GM12891 (cell line): ENCODE measurements at regions not wholly inside any gene's neighbourhood (a gene's known extent, or its start where the extent isn't known, plus 50 kb on each side); places are given as distances from the start of the nearest gene placed in this dataset.
"Not testable (repeated sequence)": the region's sequence is repeated elsewhere in the genome, so short reads cannot be mapped to it uniquely, and the experiment has no call there.

ENCODE experiments used
- DNase-seq: peaks from one replicate; pipeline ENCODE4 v3.0.0; 2011; ENCODE audit warnings: low spot score; ENCODE audit not compliant: insufficient read length
- FAIRE-seq: peaks from 2 replicates; lab custom pipeline; 2011; peaks lifted over from hg19 to GRCh38; lab: Jason Lieb, UNC
- PAX5 ChIP-seq: IDR thresholded peaks from 2 replicates; pipeline ENCODE4 v1.6.1; 2011; ENCODE audit warnings: low read length, moderate library complexity, mild to moderate bottlenecking; ENCODE audit not compliant: insufficient read depth, severe bottlenecking
- POLR2A ChIP-seq: IDR thresholded peaks from 2 replicates; pipeline ENCODE4 v1.6.1; 2011; ENCODE audit warnings: low read depth, low read length, control low read depth
- POLR2AphosphoS5 ChIP-seq: IDR thresholded peaks from 2 replicates; pipeline ENCODE4 v1.6.1; 2011; ENCODE audit warnings: low read depth, low read length, control low read depth
- POU2F2 ChIP-seq: IDR thresholded peaks from 2 replicates; pipeline ENCODE4 v1.6.1; 2011; ENCODE audit warnings: low read depth, mild to moderate bottlenecking, control low read depth, low read length, moderate library complexity
- SPI1 ChIP-seq: IDR thresholded peaks from 2 replicates; pipeline ENCODE4 v1.6.1; 2011; ENCODE audit warnings: low read depth, low read length, control low read depth
- TAF1 ChIP-seq: IDR thresholded peaks from 2 replicates; pipeline ENCODE4 v1.6.1; 2011; ENCODE audit warnings: low read depth, low read length, control low read depth

DNA sequence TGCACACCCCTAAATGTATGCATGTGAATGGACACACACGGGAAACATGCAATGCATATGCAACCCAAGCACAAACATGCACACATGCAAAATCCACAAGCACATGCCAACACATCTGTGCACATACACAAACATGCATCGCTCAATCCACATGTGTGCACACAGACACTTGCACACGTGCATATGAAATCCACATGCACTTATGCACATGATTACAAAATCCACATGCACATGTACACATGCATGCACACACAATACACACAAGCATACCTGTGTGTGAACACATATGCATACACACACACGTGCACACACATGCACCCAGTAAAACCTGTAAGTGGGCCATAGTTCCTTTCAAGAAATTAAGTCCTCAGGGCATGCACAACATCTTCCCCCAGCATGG is 256.8 kb upstream of the USP9Y start:
- FAIRE-seq (peak; percentile 31), DNase-seq (no peak)
- TF ChIP-seq POU2F2 (no peak), POLR2A (no peak), PAX5 (no peak), TAF1 (no peak), POLR2AphosphoS5 (no peak), SPI1 (no peak)

DNA sequence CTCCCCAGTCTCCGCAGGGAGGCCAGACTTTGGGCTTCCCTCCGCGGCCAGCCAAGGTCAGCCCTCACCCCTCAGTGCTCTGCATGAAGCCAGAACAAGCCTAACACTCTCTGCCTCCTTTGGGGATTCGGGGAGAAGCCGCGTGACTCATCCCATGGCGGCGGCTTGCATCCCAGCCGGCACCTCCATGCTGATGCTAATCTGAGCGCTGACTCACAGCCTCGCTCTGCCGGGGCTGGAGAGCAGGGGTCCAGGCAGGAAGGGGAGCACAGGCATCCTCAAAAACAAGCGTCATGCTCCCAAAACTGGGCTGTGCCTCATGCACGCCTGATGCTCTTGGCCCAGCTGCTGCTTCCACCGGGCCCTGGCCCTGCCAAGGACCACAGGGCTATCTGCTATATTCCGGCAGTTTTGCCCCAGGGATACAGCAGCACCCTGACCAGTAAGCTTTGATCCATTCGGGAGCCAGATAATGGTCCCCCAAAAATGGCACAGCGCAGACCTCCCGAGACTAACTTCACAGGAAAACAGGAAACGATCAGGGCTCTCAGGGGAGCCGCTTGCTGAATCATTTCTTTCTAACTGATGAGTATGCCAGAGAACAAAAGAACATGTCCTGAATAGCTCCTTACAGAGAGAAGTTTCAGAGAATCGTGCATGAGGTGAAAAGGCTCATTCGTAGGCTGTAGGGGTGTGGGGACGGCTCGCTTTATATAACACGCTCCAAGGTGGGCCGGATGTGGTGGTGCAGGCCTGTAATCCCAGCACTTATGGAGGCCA is 254.4 kb upstream of the USP9Y start:
- not testable (repeated sequence) for DNase-seq, FAIRE-seq

DNA sequence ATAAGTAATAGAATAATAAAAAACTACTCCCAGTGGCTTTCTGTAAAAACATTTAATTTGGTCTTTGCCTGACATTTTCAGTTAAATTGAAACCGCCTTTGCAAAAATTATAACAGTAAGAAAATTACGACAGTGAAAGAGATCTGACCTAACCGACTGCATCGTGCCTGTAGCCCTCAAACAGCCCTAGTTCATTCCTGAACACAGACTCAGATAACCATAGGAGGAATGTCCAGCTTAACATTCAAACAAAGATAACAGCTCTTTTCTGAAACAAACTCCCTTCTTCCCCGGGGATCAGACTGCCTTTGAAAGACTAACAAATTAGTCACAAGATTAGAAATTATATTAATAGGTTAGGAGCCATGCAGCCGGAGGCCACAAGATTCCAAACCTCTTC is 252.5 kb upstream of the USP9Y start:
- not testable (repeated sequence) for FAIRE-seq, DNase-seq

DNA sequence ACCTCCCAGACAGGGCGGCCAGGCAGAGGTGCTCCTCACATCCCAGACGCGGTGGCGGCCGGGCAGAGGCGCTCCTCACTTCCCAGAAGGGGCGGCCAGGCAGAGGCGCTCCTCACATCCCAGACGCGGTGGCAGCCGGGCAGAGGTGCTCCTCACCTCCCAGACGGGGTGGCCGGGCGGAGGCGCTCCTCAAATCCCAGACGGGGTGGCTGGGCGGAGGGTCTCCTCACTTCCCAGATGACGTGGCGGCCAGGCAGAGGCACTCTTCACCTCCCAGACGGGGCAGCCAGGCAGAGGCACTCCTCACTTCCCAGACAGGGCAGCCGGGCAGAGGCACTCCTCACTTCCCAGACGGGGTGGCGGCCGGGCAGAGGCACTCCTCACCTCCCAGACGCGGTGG is 247.7 kb upstream of the USP9Y start:
- DNase-seq, FAIRE-seq: not testable (repeated sequence)

DNA sequence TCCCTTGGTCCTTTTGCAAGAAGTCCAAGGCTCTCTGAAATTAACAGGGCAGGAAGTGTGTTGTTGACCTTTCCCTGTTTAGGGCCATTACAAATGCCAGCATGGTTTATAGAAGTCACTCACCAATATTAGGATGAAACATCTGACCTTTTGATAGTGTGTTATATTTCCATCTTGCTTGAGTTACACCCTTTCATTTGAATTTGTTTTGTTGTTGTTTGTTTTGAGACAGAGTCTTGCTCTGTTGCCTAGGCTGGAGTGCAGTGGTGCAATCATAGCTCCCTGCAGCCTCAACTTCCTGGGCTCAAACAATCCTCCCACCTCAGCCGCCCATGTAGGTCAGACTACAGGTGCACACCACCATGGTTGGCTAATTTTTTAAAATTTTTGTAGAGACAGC is 241.1 kb upstream of the USP9Y start:
- DNase-seq (no peak), FAIRE-seq (no peak)
- TF ChIP-seq TAF1 (no peak), POLR2AphosphoS5 (no peak), PAX5 (no peak)

DNA sequence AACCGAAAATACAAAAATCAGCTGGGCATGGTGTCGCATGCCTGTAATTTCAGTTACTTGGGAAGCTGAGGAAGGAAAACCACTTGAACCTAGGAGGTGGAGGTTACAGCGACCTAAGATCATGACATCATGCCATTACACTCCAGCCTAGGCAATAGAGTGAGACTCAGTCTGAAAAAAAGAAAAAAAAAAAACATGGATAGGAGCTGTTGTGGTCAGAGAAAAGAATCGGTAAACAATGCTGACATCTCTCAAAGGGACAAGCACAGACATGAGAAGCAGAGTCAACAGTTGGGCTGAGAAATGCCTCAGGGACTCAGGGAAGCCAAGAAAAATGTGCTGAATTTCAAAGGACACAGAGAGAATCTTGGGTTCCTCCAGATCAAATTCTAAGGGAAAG is 236.9 kb upstream of the USP9Y start:
- DNase-seq = no peak
- FAIRE-seq = no peak
- TF ChIP-seq SPI1 (no peak), POLR2A (no peak), POU2F2 (no peak), TAF1 (no peak), PAX5 (no peak)

DNA sequence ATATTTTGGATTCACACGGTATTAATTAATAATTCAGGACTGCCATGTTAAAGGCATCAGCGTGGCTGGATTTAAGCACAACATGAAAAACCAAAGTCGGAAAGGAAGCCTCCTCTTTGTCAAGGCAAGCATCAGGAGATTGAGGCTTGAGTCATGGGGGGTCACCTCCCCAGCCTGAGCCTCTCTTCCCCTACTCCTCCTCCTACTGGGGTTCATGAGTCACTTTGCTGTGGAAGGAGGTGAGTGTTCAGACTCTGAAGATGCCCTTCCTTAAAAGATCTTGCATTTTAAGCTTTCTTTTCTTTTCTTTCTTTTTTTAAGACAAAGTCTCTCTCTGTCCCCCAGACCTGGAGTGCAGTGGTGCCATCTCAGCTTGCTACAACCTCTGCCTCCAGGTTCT is 235.3 kb upstream of the USP9Y start:
- no peak for TF ChIP-seq TAF1
- TF ChIP-seq POU2F2 = no peak
- no peak for TF ChIP-seq PAX5
- TF ChIP-seq SPI1 = no peak
- no peak for TF ChIP-seq POLR2AphosphoS5
- TF ChIP-seq POLR2A = no peak
- FAIRE-seq (no peak), DNase-seq (no peak)

DNA sequence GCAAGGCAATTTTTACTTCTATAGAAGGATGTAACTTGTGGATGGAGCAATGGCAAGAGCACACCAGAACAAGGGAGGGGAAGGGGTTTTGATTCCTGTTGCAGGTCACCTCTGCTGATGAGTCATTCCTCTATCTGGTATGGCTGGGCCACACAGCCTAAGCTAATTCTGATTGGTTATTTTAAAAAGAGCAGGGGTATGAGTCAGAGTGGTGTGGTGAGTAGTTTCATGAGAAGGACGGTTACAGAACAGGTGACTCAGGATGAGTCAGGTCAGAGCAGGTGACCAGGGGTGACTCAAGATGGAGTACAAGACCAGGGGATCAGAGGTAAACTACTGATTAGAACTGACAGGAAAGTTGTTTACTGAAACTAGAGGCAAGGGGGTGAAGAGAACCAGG is 231.9 kb upstream of the USP9Y start:
- FAIRE-seq = no peak
- no peak for TF ChIP-seq POU2F2
- no peak for TF ChIP-seq SPI1
- TF ChIP-seq POLR2AphosphoS5 = no peak
- TF ChIP-seq PAX5 = no peak
- no peak for TF ChIP-seq TAF1
- TF ChIP-seq POLR2A = no peak
- DNase-seq = no peak

DNA sequence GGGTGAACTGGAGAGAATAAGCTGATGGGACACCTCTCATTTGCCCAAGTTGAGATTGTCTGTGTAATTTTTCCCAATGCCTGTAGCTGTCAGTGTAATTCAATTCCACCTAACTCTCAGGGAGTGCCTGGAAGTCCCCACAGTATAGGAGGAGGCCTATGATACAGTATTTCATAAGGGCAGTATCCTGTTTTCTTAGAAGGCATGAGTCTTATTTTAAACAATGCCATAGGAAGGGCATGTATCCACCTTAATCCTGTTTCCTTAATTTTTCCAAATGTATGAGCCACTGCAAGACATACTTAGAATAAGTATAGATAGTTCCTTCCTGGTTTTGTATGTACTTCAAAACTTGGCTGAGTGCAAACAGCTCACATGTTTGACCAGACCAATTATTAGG is 226.6 kb upstream of the USP9Y start:
- TF ChIP-seq POU2F2 = no peak
- TF ChIP-seq SPI1 = no peak
- no peak for TF ChIP-seq POLR2A
- no peak for TF ChIP-seq TAF1
- TF ChIP-seq POLR2AphosphoS5 = no peak
- no peak for TF ChIP-seq PAX5
- FAIRE-seq (no peak), DNase-seq (no peak)

DNA sequence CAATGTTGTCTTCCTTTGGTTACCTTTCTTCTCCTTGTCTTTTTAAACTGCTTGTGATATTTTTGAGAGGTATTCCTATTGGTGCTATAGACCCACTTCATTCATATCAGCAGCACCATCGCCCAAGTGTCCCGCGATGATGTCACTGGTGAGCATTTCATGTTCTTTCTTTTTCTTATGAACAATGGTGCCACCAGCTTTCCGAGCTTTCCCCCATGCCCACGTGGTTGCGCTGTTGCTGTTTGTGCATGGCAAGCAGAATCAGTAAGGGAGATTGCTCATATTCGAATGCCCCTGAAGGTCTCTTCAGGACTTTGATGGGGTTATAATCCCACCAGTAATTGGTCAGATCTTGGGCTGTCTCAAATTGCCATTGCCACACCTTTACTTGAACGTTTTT is 221.6 kb upstream of the USP9Y start:
- TF ChIP-seq POLR2A (no peak), SPI1 (no peak), POLR2AphosphoS5 (no peak), POU2F2 (no peak), TAF1 (no peak)
- DNase-seq = no peak
- FAIRE-seq = no peak

DNA sequence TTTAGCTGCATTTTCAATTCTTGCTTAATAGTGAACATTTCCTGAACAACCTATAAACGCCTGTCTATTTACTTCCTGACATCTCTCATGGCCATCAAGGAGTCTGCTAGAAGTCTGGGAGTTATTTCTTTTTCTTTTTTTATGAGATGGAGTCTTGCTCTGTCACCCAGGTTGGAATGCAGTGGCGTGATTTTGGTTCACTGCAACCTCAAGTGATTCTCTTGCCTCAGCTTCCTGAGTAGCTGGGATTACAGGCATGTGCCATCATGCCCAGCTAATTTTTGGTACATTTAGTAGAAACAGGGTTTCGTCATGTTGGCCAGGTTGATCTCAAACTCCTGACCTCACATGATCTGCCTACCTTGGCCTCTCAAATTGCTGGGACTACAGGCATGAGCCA is 217.6 kb upstream of the USP9Y start:
- DNase-seq (no peak), FAIRE-seq (no peak)
- no peak for TF ChIP-seq TAF1
- TF ChIP-seq POLR2AphosphoS5 = no peak
- no peak for TF ChIP-seq POU2F2
- no peak for TF ChIP-seq SPI1
- TF ChIP-seq POLR2A = no peak
- no peak for TF ChIP-seq PAX5
